PFSK-1 (cell line): ENCODE measurements at regions not wholly inside any gene's neighbourhood (a gene's known extent, or its start where the extent isn't known, plus 50 kb on each side); places are given as distances from the start of the nearest gene placed in this dataset.

Experiments used
- POLR2AphosphoS5 ChIP-seq: IDR thresholded peaks from 2 replicates; pipeline ENCODE4 v1.6.1; 2012; ENCODE audit warnings: low read depth, mild to moderate bottlenecking, control low read depth, low read length, moderate library complexity
- TAF1 ChIP-seq: IDR thresholded peaks from 2 replicates; pipeline ENCODE4 v1.6.1; 2012; ENCODE audit warnings: low read length, control low read depth, borderline replicate concordance; ENCODE audit not compliant: insufficient read depth

- TF ChIP-seq TAF1 (no peak), POLR2AphosphoS5 (no peak)
Observed at GRCh38 chr4:141469392-141469791, 167.0 kb upstream of the IL15 start.
